Naive thymus-derived CD8-positive, alpha-beta T cell (primary cell): ENCODE measurements at regions not wholly inside any gene's neighbourhood (a gene's known extent, or its start where the extent isn't known, plus 50 kb on each side); places are given as distances from the start of the nearest gene placed in this dataset.
A peak's percentile ranks its signal among the peaks of the same experiment; 100 is the strongest.

Experiments used
- ATAC-seq, 2 donors: fragments of 150-1000 bp; cut with Tn5 transposase in 1 of 2; sonication (Bioruptor Pico), chemical (Tn5 transposase) in 1 of 2; 1 replicate in 1 of 2; 2 replicates in 1 of 2; pipeline ENCODE4 v1.10.0; 2021; ENCODE audit warnings: mild to moderate bottlenecking in 2 of 2, moderate library complexity in 2 of 2
- POLR2A ChIA-PET: fragments of 350-600 bp; sonication (Branson Sonifier 250); formaldehyde crosslinking; loops from one replicate; lab custom pipeline; 2021; ENCODE audit warnings: antibody characterized with exemption; lab: Charles Lee
- DNase-seq, 10 donors: peaks; one replicate each; pipeline versions ENCODE4 v3.0.0 to v3.0.0-alpha.2; 2020 to 2022
- H3K27ac Mint-ChIP-seq, 10 donors: one replicate each; pipeline ENCODE4 v1.8.0; 2020 to 2022; ENCODE audit warnings: mild to moderate bottlenecking in 10 of 10, mixed read lengths in 10 of 10, moderate library complexity in 4 of 10, inconsistent platforms in 1 of 10
- H3K27me3 Mint-ChIP-seq, 5 donors: one replicate each; pipeline ENCODE4 v1.8.0; 2021 to 2022; ENCODE audit warnings: mixed read lengths in 5 of 5
- H3K36me3 Mint-ChIP-seq, 3 donors: one replicate each; pipeline ENCODE4 v1.8.0; 2020 to 2022; ENCODE audit warnings: mixed read lengths in 3 of 3, mild to moderate bottlenecking in 2 of 3, inconsistent platforms in 1 of 3
- H3K4me1 Mint-ChIP-seq, 4 donors: one replicate each; pipeline ENCODE4 v1.8.0; 2021 to 2022; ENCODE audit warnings: mixed read lengths in 4 of 4
- H3K4me3 Mint-ChIP-seq, 10 donors: one replicate each; pipeline ENCODE4 v1.8.0; 2020 to 2022; ENCODE audit warnings: mild to moderate bottlenecking in 10 of 10, mixed read lengths in 10 of 10, moderate library complexity in 6 of 10, inconsistent platforms in 1 of 10
- H3K9me3 Mint-ChIP-seq, 9 donors: one replicate each; pipeline ENCODE4 v1.8.0; 2020 to 2022; ENCODE audit warnings: mixed read lengths in 9 of 9, mild to moderate bottlenecking in 3 of 9, inconsistent platforms in 1 of 9, moderate library complexity in 1 of 9

DNA sequence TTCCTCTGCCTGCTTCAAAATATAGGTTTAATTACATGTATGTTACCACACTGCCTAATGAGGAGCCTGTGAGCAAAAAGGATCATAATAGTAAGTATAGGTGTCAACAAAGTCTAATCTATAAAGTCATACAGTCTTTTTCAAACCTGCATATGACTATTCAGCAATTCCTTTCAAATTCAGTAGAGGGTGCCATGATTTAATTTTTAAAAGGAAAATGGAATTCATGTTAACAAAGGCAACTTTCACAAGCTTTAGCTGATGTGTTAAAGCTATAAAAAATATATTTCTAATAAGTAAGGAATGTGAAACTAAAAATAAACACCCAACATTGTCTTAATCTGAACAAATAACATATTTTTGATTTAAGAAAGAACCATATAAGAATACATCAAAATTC, 52.1 kb downstream of the MPP7 start:
- Mint-ChIP-seq H3K36me3 (peaks cover 0 to 2% (median 2%) of the 10 kb centered on the region in 3 donors), H3K27ac (peak overlapping the region in 1 of 10 donors; percentile 10), H3K4me3 (no peak overlapping the region), H3K4me1 (peaks cover 18 to 64% (median 43%) of the 10 kb centered on the region in 4 donors), H3K9me3 (peaks cover 0 to 5% (median 1%) of the 10 kb centered on the region in 9 donors), H3K27me3 (no peaks in the 10 kb centered on the region)
- ATAC-seq (peak; percentile 42 to 55), DNase-seq (peak in 3 of 10 donors; percentile 33 to 42 (median 35))
- POLR2A ChIA-PET: interaction anchor here (1.2 to 1.5 kb wide), 3 partner anchors 52 to 130 kb away, joined by 3 to 10 read pairs (median 4); partner anchors contain the start of gene MPP7

- H3K4me1 Mint-ChIP-seq: peaks cover 20 to 63% (median 46%) of the 10 kb centered on the region in 4 donors
- H3K9me3 Mint-ChIP-seq: peaks cover 0 to 9% (median 4%) of the 10 kb centered on the region in 9 donors
- H3K36me3 Mint-ChIP-seq: peaks cover 0 to 7% (median 5%) of the 10 kb centered on the region in 3 donors
- no peak for ATAC-seq
- POLR2A ChIA-PET: interaction anchor here (1.4 to 1.5 kb wide), 2 partner anchors 52 to 130 kb away, joined by 4 to 10 read pairs; partner anchors contain the start of gene MPP7
- no peak overlapping the region for H3K4me3 Mint-ChIP-seq
- no peaks in the 10 kb centered on the region for H3K27me3 Mint-ChIP-seq
- no peak for DNase-seq
- peak overlapping the region in 1 of 10 donors; percentile 10 for H3K27ac Mint-ChIP-seq
These were observed 52.5 kb downstream of the MPP7 start for GRCh38 chr10:28250358-28250757.

DNA sequence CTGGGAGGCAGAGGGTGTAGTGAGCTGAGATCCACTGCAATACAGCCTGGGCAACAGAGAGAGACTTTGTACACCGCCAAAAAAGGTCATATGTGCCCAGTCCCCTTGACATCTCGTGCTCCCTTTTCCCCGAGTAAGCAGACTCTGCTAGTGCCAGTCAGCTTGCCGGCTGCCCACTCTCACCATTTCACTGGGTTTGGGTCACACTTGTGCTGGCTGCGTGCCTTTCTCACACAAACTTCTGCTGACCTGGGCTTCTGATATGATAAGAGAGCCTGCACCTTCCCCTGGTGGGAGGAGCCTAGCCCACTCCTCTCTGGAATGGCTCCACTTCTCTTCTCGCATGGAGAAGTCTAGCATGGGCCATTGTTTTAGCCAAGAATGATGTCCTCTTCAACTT, 53.4 kb downstream of the MPP7 start:
- no peak overlapping the region for H3K4me3 Mint-ChIP-seq
- no peaks in the 10 kb centered on the region for H3K27me3 Mint-ChIP-seq
- H3K27ac Mint-ChIP-seq: peak overlapping the region in 1 of 10 donors; percentile 41
- no peak for ATAC-seq
- peaks cover 0 to 12% (median 5%) of the 10 kb centered on the region in 9 donors for H3K9me3 Mint-ChIP-seq
- no peak for DNase-seq
- POLR2A ChIA-PET: no interaction called here
- H3K4me1 Mint-ChIP-seq: peaks cover 22 to 59% (median 47%) of the 10 kb centered on the region in 4 donors
- H3K36me3 Mint-ChIP-seq: peaks cover 0 to 12% (median 5%) of the 10 kb centered on the region in 3 donors

DNA sequence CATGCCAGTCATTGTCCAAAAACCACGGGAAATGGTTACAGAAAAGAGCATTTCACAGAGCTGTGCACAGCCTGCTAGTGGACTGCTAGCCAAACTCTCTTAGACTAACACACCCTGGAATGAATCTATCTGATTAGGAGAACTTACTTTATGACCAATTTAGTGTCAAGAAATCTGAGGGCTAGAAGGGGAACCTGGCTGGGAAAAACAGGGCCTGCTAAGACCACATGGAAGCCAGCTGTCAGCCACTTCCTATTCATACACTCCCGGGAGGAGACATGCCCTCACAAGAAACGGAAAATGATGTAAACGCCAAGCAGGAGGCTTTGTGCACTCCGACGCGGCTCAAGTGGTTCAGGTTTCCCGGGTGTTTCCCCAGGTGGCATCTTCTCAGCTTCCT, 54.8 kb downstream of the MPP7 start:
- Mint-ChIP-seq H3K4me1 (peaks cover 21 to 64% (median 46%) of the 10 kb centered on the region in 4 donors), H3K9me3 (peaks cover 0 to 12% (median 5%) of the 10 kb centered on the region in 9 donors), H3K4me3 (peak overlapping the region in 4 of 10 donors; percentile 1 to 43 (median 10)), H3K27me3 (no peaks in the 10 kb centered on the region), H3K36me3 (peaks cover 0 to 12% (median 5%) of the 10 kb centered on the region in 3 donors), H3K27ac (peak overlapping the region in 8 of 10 donors; percentile 3 to 58 (median 23))
- DNase-seq: no peak
- peak in 1 of 2 donors; percentile 47 for ATAC-seq
- POLR2A ChIA-PET: interaction anchor here (0.8 to 1.3 kb wide), 2 partner anchors 55 to 86 kb away, joined by 3 to 6 read pairs; no protein-coding TSS in a partner anchor

- Mint-ChIP-seq H3K27ac (peak overlapping the region in 2 of 10 donors; percentile 4 to 22), H3K4me3 (no peak overlapping the region), H3K27me3 (no peaks in the 10 kb centered on the region), H3K4me1 (peaks cover 27 to 58% (median 54%) of the 10 kb centered on the region in 4 donors), H3K9me3 (peaks cover 0 to 12% (median 5%) of the 10 kb centered on the region in 9 donors), H3K36me3 (peaks cover 0 to 12% (median 5%) of the 10 kb centered on the region in 3 donors)
- DNase-seq: no peak
- POLR2A ChIA-PET: interaction anchor here (0.7 to 1.5 kb wide), 3 partner anchors 57 to 130 kb away, joined by 3 read pairs; no protein-coding TSS in a partner anchor
- ATAC-seq: no peak
These were observed 56.8 kb downstream of the MPP7 start for GRCh38 chr10:28246023-28246422.

GRCh38 chr10:28243923-28244322, 58.9 kb downstream of the MPP7 start:
- H3K9me3 Mint-ChIP-seq: peaks cover 0 to 12% (median 5%) of the 10 kb centered on the region in 9 donors
- H3K36me3 Mint-ChIP-seq: peaks cover 0 to 12% (median 5%) of the 10 kb centered on the region in 3 donors
- POLR2A ChIA-PET: no interaction called here
- H3K27ac Mint-ChIP-seq: peak overlapping the region in 1 of 10 donors; percentile 59
- peaks cover 23 to 54% (median 48%) of the 10 kb centered on the region in 4 donors for H3K4me1 Mint-ChIP-seq
- no peaks in the 10 kb centered on the region for H3K27me3 Mint-ChIP-seq
- no peak overlapping the region for H3K4me3 Mint-ChIP-seq
- DNase-seq (no peak), ATAC-seq (no peak)

DNA sequence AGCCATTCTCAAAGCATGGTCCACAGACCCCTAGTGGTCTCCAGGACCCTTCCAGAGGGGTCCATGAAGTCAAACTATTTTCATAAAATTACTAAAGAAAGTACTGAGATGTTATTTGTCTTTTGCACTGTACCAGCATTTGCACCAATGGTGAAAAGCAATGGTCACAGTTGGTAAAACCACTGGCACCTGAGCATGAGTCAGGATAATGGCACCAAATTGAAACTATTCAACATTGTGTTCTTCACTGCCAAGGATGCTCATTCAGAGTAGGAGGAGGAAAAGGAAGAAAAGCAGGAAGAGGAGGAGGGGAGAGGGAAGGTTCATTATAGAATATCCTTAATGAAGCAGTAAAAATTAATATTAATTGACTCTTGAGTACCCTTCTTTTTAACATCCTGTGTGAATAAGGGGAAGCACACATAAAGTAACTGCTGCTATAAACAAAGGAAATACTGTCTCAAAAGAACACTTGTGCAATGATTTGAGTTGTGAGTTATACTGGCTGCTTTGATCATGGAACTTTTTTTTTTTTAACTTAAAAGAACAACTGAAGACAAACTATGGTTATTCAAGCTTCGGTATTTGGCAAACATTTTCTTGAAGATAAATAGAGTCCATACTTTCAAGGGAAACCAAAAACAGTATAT, 60.2 kb downstream of the MPP7 start:
- Mint-ChIP-seq H3K27ac (peak overlapping the region in 7 of 10 donors; percentile 0 to 77 (median 40)), H3K9me3 (peaks cover 0 to 12% (median 5%) of the 10 kb centered on the region in 9 donors), H3K4me1 (peaks cover 18 to 43% (median 38%) of the 10 kb centered on the region in 4 donors), H3K27me3 (no peaks in the 10 kb centered on the region), H3K36me3 (peaks cover 5 to 12% (median 9%) of the 10 kb centered on the region in 3 donors), H3K4me3 (peak overlapping the region in 2 of 10 donors; percentile 36 to 39)
- ATAC-seq (peak; percentile 46 to 49), DNase-seq (no peak)
- POLR2A ChIA-PET: interaction anchor here (0.5 to 1.0 kb wide), 2 partner anchors 139 to 189 kb away, joined by 3 read pairs; no protein-coding TSS in a partner anchor

- Mint-ChIP-seq H3K36me3 (peaks cover 5 to 20% (median 17%) of the 10 kb centered on the region in 3 donors), H3K9me3 (peaks cover 0 to 12% (median 5%) of the 10 kb centered on the region in 9 donors), H3K4me3 (no peak overlapping the region), H3K27me3 (no peaks in the 10 kb centered on the region), H3K4me1 (peaks cover 16 to 40% (median 36%) of the 10 kb centered on the region in 4 donors), H3K27ac (peak overlapping the region in 1 of 10 donors; percentile 7)
- POLR2A ChIA-PET: interaction anchor here (0.6 to 1.0 kb wide), 2 partner anchors 61 to 140 kb away, joined by 3 read pairs; partner anchors contain the start of gene MPP7
- peak in 7 of 10 donors; percentile 26 to 53 (median 40) for DNase-seq
- ATAC-seq: peak; percentile 69 to 82
These were observed 61.0 kb downstream of the MPP7 start for GRCh38 chr10:28241741-28242399.

- no peak for ATAC-seq
- Mint-ChIP-seq H3K4me3 (no peak overlapping the region), H3K4me1 (peaks cover 10 to 27% (median 22%) of the 10 kb centered on the region in 4 donors), H3K9me3 (peaks cover 0 to 3% (median 0%) of the 10 kb centered on the region in 9 donors), H3K36me3 (peaks cover 5 to 30% (median 19%) of the 10 kb centered on the region in 3 donors), H3K27ac (no peak overlapping the region), H3K27me3 (no peaks in the 10 kb centered on the region)
- POLR2A ChIA-PET: no interaction called here
- no peak for DNase-seq
These were observed 62.5 kb downstream of the MPP7 start for GRCh38 chr10:28240400-28240799.

DNA sequence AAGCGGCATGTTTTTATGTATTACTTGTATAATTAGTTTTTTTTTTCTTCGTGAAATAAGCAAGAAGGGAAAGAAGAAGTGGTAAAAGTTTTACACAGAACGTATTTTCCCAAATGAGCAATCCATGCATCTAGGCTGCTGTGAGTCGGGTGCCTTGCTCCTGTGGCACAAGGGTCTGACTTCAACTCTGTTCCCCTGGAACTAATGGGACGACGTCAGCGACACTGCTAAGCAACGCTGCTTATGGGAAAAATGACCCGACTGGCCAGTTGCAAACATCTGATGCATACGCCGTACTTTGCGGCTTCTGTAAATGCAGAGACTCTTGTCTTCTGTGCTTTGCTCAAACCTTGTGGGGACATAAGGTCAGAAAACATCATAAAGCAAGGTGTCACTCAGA, 66.3 kb downstream of the MPP7 start:
- POLR2A ChIA-PET: no interaction called here
- H3K27ac Mint-ChIP-seq: no peak overlapping the region
- H3K9me3 Mint-ChIP-seq: no peaks in the 10 kb centered on the region
- peaks cover 3 to 28% (median 9%) of the 10 kb centered on the region in 4 donors for H3K4me1 Mint-ChIP-seq
- H3K27me3 Mint-ChIP-seq: no peaks in the 10 kb centered on the region
- no peak for DNase-seq
- H3K36me3 Mint-ChIP-seq: peaks cover 5 to 63% (median 28%) of the 10 kb centered on the region in 3 donors
- no peak for ATAC-seq
- no peak overlapping the region for H3K4me3 Mint-ChIP-seq

DNA sequence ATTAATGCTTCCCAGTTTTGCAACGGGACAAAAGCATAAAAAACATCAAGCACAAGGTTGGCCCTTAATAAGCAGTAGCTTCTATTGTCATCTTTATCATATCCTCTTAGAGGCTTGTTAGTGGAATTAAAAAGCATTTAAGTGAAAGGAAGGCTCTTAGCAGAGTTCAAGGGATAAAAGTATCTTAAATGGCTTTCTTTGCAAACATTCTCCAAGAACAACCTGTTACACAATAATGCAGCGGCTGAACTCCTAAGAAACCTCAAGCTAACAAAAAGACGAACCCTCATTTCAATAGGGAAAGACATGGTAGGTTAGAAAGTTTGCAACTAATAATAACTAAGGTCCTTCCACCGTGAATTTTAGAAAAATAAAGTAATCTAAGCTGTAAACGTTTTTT, 82.1 kb downstream of the MPP7 start:
- peaks cover 19 to 50% (median 38%) of the 10 kb centered on the region in 4 donors for H3K4me1 Mint-ChIP-seq
- no peak overlapping the region for H3K27ac Mint-ChIP-seq
- ATAC-seq (no peak), DNase-seq (no peak)
- H3K4me3 Mint-ChIP-seq: no peak overlapping the region
- POLR2A ChIA-PET: no interaction called here
- peaks cover 0 to 3% (median 0%) of the 10 kb centered on the region in 9 donors for H3K9me3 Mint-ChIP-seq
- H3K36me3 Mint-ChIP-seq: peaks cover 4 to 16% (median 13%) of the 10 kb centered on the region in 3 donors
- H3K27me3 Mint-ChIP-seq: no peaks in the 10 kb centered on the region

- POLR2A ChIA-PET: no interaction called here
- H3K27me3 Mint-ChIP-seq: no peaks in the 10 kb centered on the region
- peaks cover 21 to 47% (median 43%) of the 10 kb centered on the region in 4 donors for H3K4me1 Mint-ChIP-seq
- no peak overlapping the region for H3K4me3 Mint-ChIP-seq
- DNase-seq (no peak), ATAC-seq (no peak)
- no peaks in the 10 kb centered on the region for H3K9me3 Mint-ChIP-seq
- peaks cover 0 to 9% (median 9%) of the 10 kb centered on the region in 3 donors for H3K36me3 Mint-ChIP-seq
- H3K27ac Mint-ChIP-seq: no peak overlapping the region
These were observed 83.6 kb downstream of the MPP7 start for GRCh38 chr10:28219251-28219650.
